ENCODE measurements at regions not wholly inside any gene's neighbourhood (a gene's known extent, or its start where the extent isn't known, plus 50 kb on each side); places are given as distances from the start of the nearest gene placed in this dataset.

DNA sequence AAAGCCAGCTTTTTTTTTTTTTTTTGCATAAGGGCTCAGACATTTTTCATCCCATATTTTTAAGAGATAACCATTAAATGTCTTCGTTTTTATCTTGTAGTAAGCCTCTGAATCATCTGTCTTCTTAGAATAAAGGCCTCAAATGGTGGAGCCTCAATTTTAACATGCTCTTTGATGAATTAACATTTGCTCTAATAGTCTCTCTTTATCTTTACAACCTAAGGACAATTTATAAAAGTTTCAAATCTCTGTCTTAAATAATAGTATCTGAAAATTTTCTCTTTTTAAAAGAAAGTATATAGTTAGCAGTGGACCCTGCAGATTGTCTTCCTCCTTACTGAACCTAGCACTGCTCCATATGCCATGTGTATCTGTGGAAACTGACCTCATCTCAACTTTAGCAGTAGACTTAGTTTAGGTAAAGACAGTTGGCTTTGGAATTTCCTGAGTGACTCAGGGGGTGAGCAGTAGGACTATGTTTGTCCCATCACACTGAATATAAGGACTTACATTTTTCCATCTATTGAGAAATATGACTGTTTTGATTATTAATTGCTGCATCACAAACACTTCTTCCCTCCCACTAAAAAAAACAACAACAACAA lies 1658.0 kb downstream of the STIM2 start:
- TF ChIP-seq GATA1 (IDR thresholded peaks at IDR 0.05; ENCODE audit: low read depth, low read length): no peak
- TF ChIP-seq POLR2A (IDR thresholded peaks at IDR 0.05; ENCODE audit: low read length): no peak
- DNase-seq: no peak

DNA sequence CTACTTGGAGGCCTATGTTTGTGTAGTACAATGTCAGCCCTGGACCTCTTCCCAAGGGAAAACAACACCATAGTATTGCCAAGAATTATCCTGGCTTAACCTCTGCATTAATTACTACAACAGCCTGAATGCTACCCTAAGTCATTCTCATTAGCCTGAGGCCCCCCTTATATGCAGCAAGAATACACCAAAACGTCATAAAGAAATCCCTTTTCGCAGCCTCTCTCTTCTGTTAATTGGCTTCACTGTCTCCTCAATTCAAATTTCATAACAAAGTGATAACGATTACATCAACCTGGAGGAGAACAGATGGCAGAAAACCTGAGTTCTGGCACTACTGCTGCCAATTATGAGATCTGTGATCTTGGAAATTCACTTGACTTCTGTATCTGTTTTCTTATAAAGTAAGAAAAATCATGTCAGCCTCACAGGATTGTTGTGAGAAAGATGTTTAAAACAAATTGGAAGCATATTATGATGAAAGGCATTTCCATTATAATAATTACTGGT lies 1663.1 kb downstream of the STIM2 start:
- DNase-seq: no peak
- TF ChIP-seq GATA1 (IDR thresholded peaks at IDR 0.05; ENCODE audit: low read depth, low read length): no peak
- no peak for TF ChIP-seq POLR2A (IDR thresholded peaks at IDR 0.05; ENCODE audit: low read length)

DNA sequence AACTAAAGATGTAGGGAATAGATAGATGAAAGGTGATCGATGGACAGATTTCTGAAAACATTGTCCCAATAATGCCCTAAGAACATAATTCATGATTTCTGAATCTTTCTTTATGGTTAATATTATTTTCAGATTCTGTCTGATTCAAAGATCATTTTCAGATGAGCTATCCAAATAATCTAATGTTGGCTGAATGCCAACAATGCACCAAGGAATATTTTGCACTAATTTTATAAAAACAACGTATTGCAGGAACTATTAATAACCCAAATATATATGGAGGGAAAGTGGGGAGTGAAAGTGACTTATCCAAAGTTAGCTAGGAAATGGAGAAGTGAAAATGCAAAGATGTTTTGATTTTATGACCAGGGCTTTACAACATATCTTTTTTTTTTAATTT lies 1675.5 kb downstream of the STIM2 start:
- DNase-seq: no peak
- TF ChIP-seq POLR2A (IDR thresholded peaks at IDR 0.05; ENCODE audit: low read length) (no peak), GATA1 (IDR thresholded peaks at IDR 0.05; ENCODE audit: low read depth, low read length) (no peak)

DNA sequence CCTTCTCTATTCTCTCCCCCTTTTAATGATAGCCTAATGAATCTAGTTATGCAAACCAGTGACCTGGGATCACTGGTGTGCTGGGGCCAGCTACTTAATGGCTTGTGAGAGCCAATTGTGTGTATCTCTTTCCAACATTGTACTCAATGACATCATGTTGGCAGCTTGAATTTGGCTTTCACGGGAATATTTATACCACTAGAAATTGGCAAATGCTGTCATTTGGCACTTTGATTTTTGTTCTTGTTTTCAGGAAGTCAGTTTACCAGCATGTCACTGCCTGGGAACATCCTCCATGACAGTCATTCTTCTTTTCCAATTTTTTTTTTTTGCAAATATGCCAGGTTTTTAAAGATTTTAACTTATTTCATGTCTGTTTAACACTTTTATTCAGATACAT lies 1685.3 kb downstream of the STIM2 start:
- no peak for DNase-seq
- TF ChIP-seq GATA1 (IDR thresholded peaks at IDR 0.05; ENCODE audit: low read depth, low read length) (no peak), POLR2A (IDR thresholded peaks at IDR 0.05; ENCODE audit: low read length) (no peak)

DNA sequence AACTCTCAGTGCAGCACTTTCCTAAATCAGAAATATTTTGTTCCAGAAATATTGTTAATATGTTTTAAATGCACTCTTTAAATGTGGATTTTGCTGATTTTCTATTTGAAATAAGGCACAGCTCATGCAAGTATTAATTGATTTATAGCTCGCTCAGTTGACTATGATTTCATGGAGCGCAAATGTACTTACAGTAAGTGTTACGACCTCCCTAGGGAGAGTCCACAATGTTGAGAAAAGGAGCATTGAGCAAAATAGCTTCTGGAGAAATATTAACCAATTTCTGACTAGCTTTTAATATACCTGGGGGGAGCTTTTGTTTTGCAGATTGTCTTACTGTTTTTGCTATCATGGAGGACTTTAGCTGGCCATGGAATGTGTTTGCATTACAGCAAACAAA lies 1687.5 kb downstream of the STIM2 start:
- no peak for DNase-seq
- TF ChIP-seq POLR2A (IDR thresholded peaks at IDR 0.05; ENCODE audit: low read length): no peak
- no peak for TF ChIP-seq GATA1 (IDR thresholded peaks at IDR 0.05; ENCODE audit: low read depth, low read length)

DNA sequence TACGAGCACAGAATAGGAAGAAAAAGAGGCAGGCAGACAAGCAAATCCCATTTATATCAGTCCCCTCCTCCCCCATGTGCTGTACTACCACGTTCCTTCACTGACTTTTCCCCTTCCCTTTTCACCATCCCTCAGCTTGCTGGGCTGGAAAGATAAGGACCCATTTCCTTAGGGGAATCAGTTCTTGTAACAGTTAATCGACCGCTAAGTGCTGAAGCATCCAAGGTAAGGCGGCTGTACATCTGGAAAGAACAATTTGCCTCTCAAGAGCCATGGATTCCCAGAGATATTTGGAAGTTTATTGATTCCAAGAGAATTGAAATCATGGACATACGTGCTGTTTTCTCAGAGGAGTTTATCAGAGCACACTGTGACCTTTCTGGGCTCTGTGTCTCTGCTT lies 1688.0 kb downstream of the STIM2 start:
- TF ChIP-seq POLR2A (IDR thresholded peaks at IDR 0.05; ENCODE audit: low read length) (no peak), GATA1 (IDR thresholded peaks at IDR 0.05; ENCODE audit: low read depth, low read length) (no peak)
- no peak for DNase-seq

DNA sequence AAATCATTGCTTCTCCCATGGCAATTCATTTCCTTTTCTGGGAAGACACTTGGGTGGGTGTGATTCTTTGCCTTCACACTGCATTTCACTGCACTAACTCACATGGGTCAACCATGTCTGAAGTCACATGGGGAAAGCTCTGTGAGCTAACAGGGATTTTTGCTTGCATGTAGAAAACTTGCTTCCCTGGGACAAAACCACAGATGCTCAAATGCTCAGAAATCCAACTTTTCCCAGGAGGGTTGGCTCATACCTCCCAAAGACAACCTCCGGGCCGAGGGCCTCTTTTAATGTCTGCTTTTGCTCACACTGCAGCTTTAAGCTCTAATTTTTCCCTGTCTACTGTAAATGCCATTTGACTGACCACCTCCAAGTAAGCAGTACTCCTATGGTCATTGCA lies 1695.2 kb downstream of the STIM2 start:
- DNase-seq: no peak
- TF ChIP-seq GATA1 (IDR thresholded peaks at IDR 0.05; ENCODE audit: low read depth, low read length) (no peak), POLR2A (IDR thresholded peaks at IDR 0.05; ENCODE audit: low read length) (no peak)

DNA sequence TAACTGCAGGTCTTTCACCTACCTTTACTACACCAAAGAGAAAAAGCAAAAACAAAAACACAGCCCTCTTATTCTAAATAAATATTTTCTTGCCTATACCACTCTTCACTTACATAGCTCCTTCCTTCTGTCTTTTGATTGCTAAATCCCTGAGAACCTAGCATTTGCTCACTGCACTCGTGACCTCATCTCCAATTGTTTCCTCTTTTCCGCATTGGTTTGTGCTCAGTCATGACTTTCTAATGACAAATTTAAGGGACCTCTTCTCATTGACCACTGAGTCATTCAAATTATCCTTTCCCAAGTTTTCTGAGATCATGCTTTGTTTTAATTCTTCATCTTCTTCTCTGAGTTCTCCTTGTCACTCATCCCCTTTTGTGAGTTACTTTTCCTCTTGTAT lies 1697.1 kb downstream of the STIM2 start:
- no peak for DNase-seq
- TF ChIP-seq GATA1 (IDR thresholded peaks at IDR 0.05; ENCODE audit: low read depth, low read length): no peak
- no peak for TF ChIP-seq POLR2A (IDR thresholded peaks at IDR 0.05; ENCODE audit: low read length)

DNA sequence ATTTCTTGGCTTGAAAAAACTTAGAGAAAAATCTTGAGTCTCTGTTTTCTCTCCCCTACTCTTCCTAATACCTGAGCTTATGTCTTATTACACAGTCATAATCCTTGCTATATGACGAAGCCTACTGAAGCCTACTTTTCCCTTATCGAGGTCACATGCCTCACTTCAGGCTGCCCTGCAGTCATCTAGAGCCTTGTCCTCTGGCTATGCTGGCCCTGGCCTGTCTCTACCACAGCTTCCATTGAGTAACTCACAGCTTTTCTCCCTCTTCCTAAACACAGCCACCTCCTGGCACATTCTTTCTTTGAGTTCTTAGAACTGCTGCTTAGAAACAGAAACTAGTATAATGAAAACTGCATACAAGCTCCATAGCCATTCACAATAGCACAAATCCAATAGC lies 1698.3 kb downstream of the STIM2 start:
- no peak for TF ChIP-seq GATA1 (IDR thresholded peaks at IDR 0.05; ENCODE audit: low read depth, low read length)
- no peak for TF ChIP-seq POLR2A (IDR thresholded peaks at IDR 0.05; ENCODE audit: low read length)
- no peak for DNase-seq

DNA sequence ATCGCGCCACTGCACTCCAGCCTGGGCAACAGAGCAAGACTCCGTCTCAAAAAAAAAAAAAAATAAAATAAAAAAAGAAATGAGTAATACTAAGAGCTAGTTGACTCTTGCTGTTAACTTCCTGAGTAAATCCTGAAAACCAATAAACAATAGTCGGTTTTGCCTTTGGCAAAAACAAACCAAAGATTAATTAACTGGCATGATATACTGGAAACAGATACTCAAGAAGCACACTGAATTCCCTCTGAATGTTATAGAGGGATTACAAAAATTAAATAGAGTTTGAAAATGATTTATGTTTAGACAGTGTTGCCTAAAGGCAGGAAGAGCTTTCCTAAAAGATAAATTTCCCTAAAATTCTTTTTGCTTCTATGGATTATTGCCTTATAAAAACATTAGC lies 1702.3 kb downstream of the STIM2 start:
- TF ChIP-seq POLR2A (IDR thresholded peaks at IDR 0.05; ENCODE audit: low read length) (no peak), GATA1 (IDR thresholded peaks at IDR 0.05; ENCODE audit: low read depth, low read length) (no peak)
- DNase-seq: no peak

DNA sequence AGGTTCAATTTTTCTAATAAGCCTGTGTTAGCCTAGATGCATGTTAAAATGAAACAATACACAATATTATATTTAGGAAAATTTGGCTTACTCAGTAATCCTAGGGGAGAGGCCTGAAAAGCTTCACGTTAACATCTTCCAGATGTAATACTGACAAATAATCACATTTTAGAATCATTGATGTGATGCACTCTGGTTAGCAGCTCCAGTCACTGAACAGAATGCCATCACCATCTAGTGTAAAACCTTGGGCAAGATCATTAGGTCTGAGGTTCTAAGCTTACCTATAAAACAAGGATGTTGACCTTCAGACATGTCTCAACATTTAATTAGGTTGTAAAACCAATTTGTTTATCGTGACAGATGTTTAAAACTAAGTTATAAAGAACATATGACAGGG lies 1704.8 kb downstream of the STIM2 start:
- TF ChIP-seq POLR2A (IDR thresholded peaks at IDR 0.05; ENCODE audit: low read length): no peak
- TF ChIP-seq GATA1 (IDR thresholded peaks at IDR 0.05; ENCODE audit: low read depth, low read length): no peak
- no peak for DNase-seq

DNA sequence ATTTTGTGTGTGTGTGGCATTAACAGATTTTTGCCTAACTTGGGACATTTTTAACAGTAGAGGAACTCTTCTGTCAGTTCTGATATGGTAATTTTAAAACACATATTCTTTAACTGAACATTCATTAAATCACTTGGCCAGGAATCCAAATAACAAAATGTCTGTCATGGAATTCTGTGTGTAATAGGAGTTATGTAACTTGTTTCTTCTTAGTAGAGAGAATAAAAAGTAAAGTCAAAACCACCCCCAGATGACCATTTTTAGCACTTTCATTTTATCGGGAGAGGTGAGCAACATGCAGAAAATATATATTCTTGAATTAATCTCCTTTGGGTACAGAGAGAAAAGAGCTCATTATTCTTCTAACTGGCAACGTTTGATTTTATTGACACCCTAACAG lies 1740.3 kb downstream of the STIM2 start:
- TF ChIP-seq POLR2A (IDR thresholded peaks at IDR 0.05; ENCODE audit: low read length) (no peak), GATA1 (IDR thresholded peaks at IDR 0.05; ENCODE audit: low read depth, low read length) (no peak)
- DNase-seq: no peak

DNA sequence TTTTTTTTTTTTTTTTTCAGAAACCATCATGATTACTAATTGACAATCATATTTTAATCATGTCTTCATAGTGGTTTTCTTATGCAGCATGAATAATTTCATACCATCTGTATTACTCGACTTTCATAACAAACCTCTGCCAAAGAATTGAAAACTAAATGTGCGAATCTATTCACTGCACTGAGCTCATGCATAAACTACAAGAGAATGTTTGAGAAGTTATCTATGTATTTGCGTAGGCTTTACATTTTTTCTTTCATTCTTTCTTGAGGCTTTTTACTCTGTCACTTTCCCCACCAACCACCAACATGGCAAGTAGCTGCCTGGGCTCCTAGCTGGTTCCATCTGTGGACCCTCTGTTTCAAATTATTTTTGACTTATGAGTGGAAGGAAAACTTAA lies 1761.0 kb downstream of the STIM2 start:
- no peak for TF ChIP-seq GATA1 (IDR thresholded peaks at IDR 0.05; ENCODE audit: low read depth, low read length)
- TF ChIP-seq POLR2A (IDR thresholded peaks at IDR 0.05; ENCODE audit: low read length): no peak
- no peak for DNase-seq

DNA sequence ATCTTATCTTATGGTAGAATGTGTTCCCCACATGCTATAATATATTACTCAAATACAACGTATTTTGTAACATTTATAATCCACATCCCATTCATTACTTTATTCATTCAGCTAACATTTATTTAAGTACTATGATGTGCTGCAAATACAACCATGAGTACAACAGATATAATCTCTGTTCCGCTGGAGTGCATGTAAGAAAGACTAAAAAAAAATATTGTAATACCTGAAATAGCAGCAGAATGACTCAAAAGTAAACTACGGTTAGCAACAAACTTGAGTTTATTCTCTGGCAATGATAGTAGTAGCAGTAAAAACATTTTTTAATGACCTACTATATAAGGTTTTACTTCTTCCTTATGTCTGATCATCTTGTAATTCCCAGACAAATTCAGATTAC lies 1776.3 kb downstream of the STIM2 start:
- DNase-seq: no peak
- no peak for TF ChIP-seq GATA1 (IDR thresholded peaks at IDR 0.05; ENCODE audit: low read depth, low read length)
- no peak for TF ChIP-seq POLR2A (IDR thresholded peaks at IDR 0.05; ENCODE audit: low read length)

DNA sequence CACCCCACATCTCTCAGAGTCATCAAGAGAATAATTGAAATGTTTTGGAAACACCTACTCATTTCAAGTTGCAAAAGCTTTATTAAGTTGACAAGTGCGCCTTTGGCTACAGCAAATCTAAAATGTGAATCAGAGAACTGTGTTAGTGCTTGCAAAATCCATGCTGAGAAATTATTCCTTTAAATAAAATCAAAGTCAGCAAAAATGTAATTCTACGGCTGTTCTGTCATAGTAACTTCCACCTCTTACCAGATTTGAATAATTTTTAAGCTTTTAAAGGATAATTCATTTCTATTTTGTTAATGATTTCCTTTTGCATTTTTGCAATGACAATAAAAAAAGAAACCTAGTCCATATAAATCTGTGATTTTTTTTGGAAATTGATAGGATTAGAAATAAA lies 1779.1 kb downstream of the STIM2 start:
- no peak for DNase-seq
- TF ChIP-seq POLR2A (IDR thresholded peaks at IDR 0.05; ENCODE audit: low read length) (no peak), GATA1 (IDR thresholded peaks at IDR 0.05; ENCODE audit: low read depth, low read length) (no peak)

DNA sequence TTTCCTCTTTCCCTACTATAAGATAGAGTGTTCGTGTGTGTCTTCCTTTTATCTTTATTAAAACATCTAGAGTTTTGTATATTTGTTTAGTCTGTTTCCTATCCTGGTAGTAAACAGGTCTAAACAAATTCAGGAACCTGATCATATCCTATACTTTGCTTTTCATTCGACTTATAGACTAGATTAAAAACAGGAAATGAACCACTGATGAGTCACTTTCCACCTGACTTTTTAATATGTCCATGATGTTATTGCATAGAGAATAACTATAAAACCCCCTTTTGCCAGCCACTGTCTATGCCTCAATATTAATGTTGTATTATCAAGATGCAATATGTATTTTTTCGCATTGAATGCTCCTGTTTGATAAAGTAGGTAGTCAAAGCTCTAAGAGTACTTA lies 1794.0 kb downstream of the STIM2 start:
- TF ChIP-seq POLR2A (IDR thresholded peaks at IDR 0.05; ENCODE audit: low read length) (no peak), GATA1 (IDR thresholded peaks at IDR 0.05; ENCODE audit: low read depth, low read length) (no peak)
- DNase-seq: no peak
